Head of caudate nucleus (tissue), 42 donors: ENCODE measurements at regions not wholly inside any gene's neighbourhood (a gene's known extent, or its start where the extent isn't known, plus 50 kb on each side); places are given as distances from the start of the nearest gene placed in this dataset.
"Not testable (repeated sequence)": the region's sequence is repeated elsewhere in the genome, so short reads cannot be mapped to it uniquely, and the experiment has no call there.

Source experiments
- DNase-seq, 42 donors: peaks; one replicate each; pipeline versions ENCODE4 v3.0.0 to v3.0.0-alpha.2; 2020 to 2021; ENCODE audit warnings: mixed read lengths in 7 of 42
- intact Hi-C: fragments of 100-400 bp; cut with DNase I; formaldehyde crosslinking; loops from one replicate; pipeline ENCODE4 v1.15.0; 2022

GRCh38 chr9:73325983-73326382 lies 174.3 kb downstream of the ANXA1 start:
- intact Hi-C loops: no loop called here
- DNase-seq: no peak

- intact Hi-C loops: no loop called here
- no peak for DNase-seq
Observed at GRCh38 chr9:73327149-73327548, 175.5 kb downstream of the ANXA1 start.

GRCh38 chr9:73337182-73337581 lies 185.5 kb downstream of the ANXA1 start:
- intact Hi-C loops: not testable (repeated sequence)

GRCh38 chr9:73344060-73344459 lies 192.4 kb downstream of the ANXA1 start:
- intact Hi-C loops: no loop called here
- no peak for DNase-seq

More at GRCh38 chr9:73337182-73337581, 185.5 kb downstream of the ANXA1 start:
- DNase-seq: not testable (repeated sequence)

- intact Hi-C loops: no loop called here
Observed at GRCh38 chr9:73347123-73347522, 195.5 kb downstream of the ANXA1 start.

GRCh38 chr9:73347720-73348119 lies 196.1 kb downstream of the ANXA1 start:
- no peak for DNase-seq
- intact Hi-C loops: no loop called here

More at GRCh38 chr9:73347123-73347522, 195.5 kb downstream of the ANXA1 start:
- no peak for DNase-seq

- DNase-seq: no peak
- intact Hi-C loops: no loop called here
Observed at GRCh38 chr9:73348471-73348870, 196.8 kb downstream of the ANXA1 start.

GRCh38 chr9:73349476-73349875 lies 197.8 kb downstream of the ANXA1 start:
- intact Hi-C loops: no loop called here
- no peak for DNase-seq

GRCh38 chr9:73357607-73358006 lies 205.9 kb downstream of the ANXA1 start:
- intact Hi-C loops: no loop called here
- DNase-seq: no peak

- intact Hi-C loops: no loop called here
- DNase-seq: no peak
Observed at GRCh38 chr9:73370053-73370452, 218.4 kb downstream of the ANXA1 start.

- DNase-seq: no peak
- intact Hi-C loops: no loop called here
Observed at GRCh38 chr9:73371801-73372200, 220.1 kb downstream of the ANXA1 start.

- no peak for DNase-seq
- intact Hi-C loops: no loop called here
Observed at GRCh38 chr9:73380411-73380810, 228.7 kb downstream of the ANXA1 start.

- DNase-seq: no peak
- intact Hi-C loops: no loop called here
Observed at GRCh38 chr9:73402081-73403028, 250.7 kb downstream of the ANXA1 start.

GRCh38 chr9:73411494-73411893 lies 259.8 kb downstream of the ANXA1 start:
- intact Hi-C loops: no loop called here
- no peak for DNase-seq

- DNase-seq: no peak
- intact Hi-C loops: no loop called here
Observed at GRCh38 chr9:73412874-73413273, 261.2 kb downstream of the ANXA1 start.

- intact Hi-C loops: no loop called here
- no peak for DNase-seq
Observed at GRCh38 chr9:73423891-73424290, 272.2 kb downstream of the ANXA1 start.

GRCh38 chr9:73426269-73426668 lies 274.6 kb downstream of the ANXA1 start:
- intact Hi-C loops: no loop called here
- DNase-seq: peak in 14 of 42 donors; percentile 4 to 62 (median 14)

GRCh38 chr9:73434826-73435225 lies 283.2 kb downstream of the ANXA1 start:
- intact Hi-C loops: no loop called here
- DNase-seq: no peak

GRCh38 chr9:73437758-73438157 lies 286.1 kb downstream of the ANXA1 start:
- no peak for DNase-seq
- intact Hi-C loops: no loop called here

GRCh38 chr9:73439839-73440238 lies 288.2 kb downstream of the ANXA1 start:
- intact Hi-C loops, DNase-seq: not testable (repeated sequence)

- intact Hi-C loops: no loop called here
- DNase-seq: no peak
Observed at GRCh38 chr9:73441223-73441622, 289.6 kb downstream of the ANXA1 start.
